Lung (tissue), 11 donors: ENCODE measurements at regions not wholly inside any gene's neighbourhood (a gene's known extent, or its start where the extent isn't known, plus 50 kb on each side); places are given as distances from the start of the nearest gene placed in this dataset.

Experiments
- ATAC-seq: fragments of 200-7000 bp; cut with Tn5 transposase; one replicate; pipeline ENCODE4 v1.9.1; 2020; ENCODE audit warnings: moderate number of reproducible peaks; ENCODE audit not compliant: insufficient read depth, low FRiP score
- DNase-seq, 3 donors: peaks; one replicate each; pipeline ENCODE4 v3.0.0-alpha.2; 2013 to 2017
- H3K27ac ChIP-seq, 2 donors: one replicate each; pipeline ENCODE4 v1.5.1; 2013; ENCODE audit warnings: mild to moderate bottlenecking in 2 of 2, moderate library complexity in 2 of 2, control low read depth in 1 of 2, inconsistent platforms in 1 of 2, low read depth in 1 of 2, low read length in 1 of 2
- H3K27me3 ChIP-seq, 3 donors: one replicate each; pipeline ENCODE4 v1.5.1; 2013; ENCODE audit warnings: low read length in 2 of 3; ENCODE audit not compliant: control insufficient read depth in 3 of 3, insufficient read depth in 3 of 3
- H3K36me3 ChIP-seq, 4 donors: one replicate each; pipeline ENCODE4 v1.5.1; 2013; ENCODE audit warnings: low read length in 4 of 4, mild to moderate bottlenecking in 1 of 4, moderate library complexity in 1 of 4; ENCODE audit not compliant: control insufficient read depth in 4 of 4, insufficient read depth in 4 of 4
- H3K4me1 ChIP-seq, 5 donors: one replicate each; pipeline ENCODE4 v1.5.1; 2013; ENCODE audit warnings: low read length in 5 of 5, mild to moderate bottlenecking in 2 of 5, moderate library complexity in 1 of 5; ENCODE audit not compliant: control insufficient read depth in 5 of 5, insufficient read depth in 5 of 5
- H3K4me3 ChIP-seq: one replicate; pipeline ENCODE4 v1.5.1; 2013; ENCODE audit warnings: mild to moderate bottlenecking, control low read depth, moderate library complexity
- H3K9ac ChIP-seq, 2 donors: one replicate each; pipeline ENCODE4 v1.5.1; 2013; ENCODE audit warnings: low read length in 2 of 2, control low read depth in 1 of 2; ENCODE audit not compliant: insufficient read depth in 1 of 2
- H3K9me3 ChIP-seq, 4 donors: one replicate each; pipeline ENCODE4 v1.5.1; 2013; ENCODE audit warnings: low read length in 3 of 4, mild to moderate bottlenecking in 1 of 4, moderate library complexity in 1 of 4; ENCODE audit not compliant: control insufficient read depth in 4 of 4, insufficient read depth in 3 of 4
- WGBS, 2 donors: extraction: QIAGEN DNeasy Blood & Tissue Kit; methylation state at CpG; one replicate each; pipeline ENCODE4 v1.1.7; 2013; 5-methylcytosine and 5-hydroxymethylcytosine counted together
- TF ChIP-seq, protein P1 (sequence below): IDR thresholded peaks from 2 replicates; pipeline ENCODE4 v1.5.1; 2012; ENCODE audit warnings: mild to moderate bottlenecking; ENCODE audit errors: control extremely low read depth, extremely low read depth
- donor health status: control.
- donor health status: control.
- donor health status: Bipolar disorder and iron deficiency.
- donor health status: healthy.
- donor health status: DM: yes; HTN: yes; CAD: no.

DNA sequence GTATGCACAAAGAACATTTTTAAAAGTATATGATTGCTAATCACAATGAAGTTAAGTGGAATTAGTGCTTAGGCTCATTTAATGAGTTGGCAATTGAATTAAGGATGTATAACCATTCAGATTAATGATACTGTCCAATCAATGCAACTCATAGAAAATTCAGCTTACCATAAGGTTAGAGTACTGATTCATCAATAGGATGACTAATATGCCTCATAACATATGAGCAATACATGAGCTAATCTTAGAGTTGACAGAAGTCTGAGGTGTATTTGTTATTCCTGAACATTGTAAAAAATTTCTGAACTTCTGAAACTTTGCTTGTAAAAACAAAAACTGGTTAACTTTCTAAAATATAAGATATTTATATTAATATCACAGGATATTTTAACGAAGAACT is 118.3 kb upstream of the NETO1 start:
- TF ChIP-seq, protein P1, sequence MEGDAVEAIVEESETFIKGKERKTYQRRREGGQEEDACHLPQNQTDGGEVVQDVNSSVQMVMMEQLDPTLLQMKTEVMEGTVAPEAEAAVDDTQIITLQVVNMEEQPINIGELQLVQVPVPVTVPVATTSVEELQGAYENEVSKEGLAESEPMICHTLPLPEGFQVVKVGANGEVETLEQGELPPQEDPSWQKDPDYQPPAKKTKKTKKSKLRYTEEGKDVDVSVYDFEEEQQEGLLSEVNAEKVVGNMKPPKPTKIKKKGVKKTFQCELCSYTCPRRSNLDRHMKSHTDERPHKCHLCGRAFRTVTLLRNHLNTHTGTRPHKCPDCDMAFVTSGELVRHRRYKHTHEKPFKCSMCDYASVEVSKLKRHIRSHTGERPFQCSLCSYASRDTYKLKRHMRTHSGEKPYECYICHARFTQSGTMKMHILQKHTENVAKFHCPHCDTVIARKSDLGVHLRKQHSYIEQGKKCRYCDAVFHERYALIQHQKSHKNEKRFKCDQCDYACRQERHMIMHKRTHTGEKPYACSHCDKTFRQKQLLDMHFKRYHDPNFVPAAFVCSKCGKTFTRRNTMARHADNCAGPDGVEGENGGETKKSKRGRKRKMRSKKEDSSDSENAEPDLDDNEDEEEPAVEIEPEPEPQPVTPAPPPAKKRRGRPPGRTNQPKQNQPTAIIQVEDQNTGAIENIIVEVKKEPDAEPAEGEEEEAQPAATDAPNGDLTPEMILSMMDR = no peak
- Histone ChIP-seq H3K27me3 (no peaks in the 10 kb centered on the region), H3K9me3 (peaks cover 0 to 3% (median under 1%) of the 10 kb centered on the region in 4 donors), H3K4me3 (no peak overlapping the region), H3K36me3 (no peaks in the 10 kb centered on the region), H3K4me1 (no peaks in the 10 kb centered on the region), H3K27ac (no peak overlapping the region), H3K9ac (no peak overlapping the region)
- no peak for DNase-seq
- WGBS, 2 donors = 82 to 85% methylated on average over 1 of the region's 1 CpG
- ATAC-seq = no peak

DNA sequence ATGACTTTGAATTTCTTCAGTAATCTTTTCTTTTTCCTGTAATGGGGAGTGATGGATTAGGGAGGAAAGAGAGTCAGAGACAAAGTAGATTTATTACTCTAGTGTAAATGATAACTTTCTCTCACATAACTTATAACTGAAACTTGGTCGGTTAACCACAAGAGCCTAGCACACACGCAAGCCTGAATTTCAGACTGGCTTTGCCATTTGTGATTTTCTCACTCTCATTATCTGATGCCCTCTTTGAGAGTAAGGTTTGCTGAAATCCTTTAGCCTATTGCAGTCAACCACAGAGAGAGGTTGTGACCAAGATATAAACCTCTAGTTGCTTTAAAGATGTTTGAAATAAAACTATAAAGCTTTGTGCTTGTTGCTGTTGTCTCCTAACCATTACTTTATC is 117.9 kb upstream of the NETO1 start:
- H3K27ac ChIP-seq = no peak overlapping the region
- DNase-seq (no peak), ATAC-seq (no peak)
- 24 to 68% methylated on average over 2 of the region's 2 CpGs for WGBS, 2 donors
- no peak overlapping the region for H3K9ac ChIP-seq
- H3K36me3 ChIP-seq = no peaks in the 10 kb centered on the region
- no peak overlapping the region for H3K4me3 ChIP-seq
- TF ChIP-seq, protein P1 = no peak
- peaks cover 0 to 3% (median under 1%) of the 10 kb centered on the region in 4 donors for H3K9me3 ChIP-seq
- no peaks in the 10 kb centered on the region for H3K27me3 ChIP-seq
- no peaks in the 10 kb centered on the region for H3K4me1 ChIP-seq

DNA sequence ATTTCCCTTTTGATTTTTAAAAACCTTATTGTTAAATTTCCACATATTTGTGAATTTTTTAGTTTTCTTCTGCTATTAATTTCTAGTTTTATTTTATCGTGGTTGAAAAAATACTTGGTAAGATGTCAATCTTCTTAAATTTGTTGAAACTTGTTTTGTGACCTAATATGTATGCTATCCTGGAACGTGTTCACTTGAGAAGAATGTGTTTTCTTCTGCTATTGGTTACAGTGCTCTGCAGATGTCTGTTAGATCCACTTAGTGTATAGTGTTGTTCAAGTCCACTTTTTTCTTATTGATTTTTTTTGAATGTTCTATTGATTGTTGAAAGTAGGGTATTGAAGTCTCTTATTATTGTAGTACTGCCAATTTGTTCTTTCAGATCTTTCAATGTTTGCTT is 116.5 kb upstream of the NETO1 start:
- Histone ChIP-seq H3K27ac (no peak overlapping the region), H3K4me3 (no peak overlapping the region), H3K4me1 (no peaks in the 10 kb centered on the region), H3K9ac (no peak overlapping the region), H3K36me3 (no peaks in the 10 kb centered on the region), H3K9me3 (peaks cover 0 to 4% (median 2%) of the 10 kb centered on the region in 4 donors), H3K27me3 (no peaks in the 10 kb centered on the region)
- DNase-seq (no peak), ATAC-seq (no peak)
- TF ChIP-seq, protein P1 = no peak
- 82 to 83% methylated on average over 2 of the region's 2 CpGs for WGBS, 2 donors

- no peak for ATAC-seq
- no peaks in the 10 kb centered on the region for H3K36me3 ChIP-seq
- no peak overlapping the region for H3K9ac ChIP-seq
- no peak overlapping the region for H3K4me3 ChIP-seq
- 75 to 82% methylated on average over 2 of the region's 2 CpGs for WGBS, 2 donors
- TF ChIP-seq, protein P1 = no peak
- peaks cover 0 to 5% (median 0%) of the 10 kb centered on the region in 4 donors for H3K9me3 ChIP-seq
- no peaks in the 10 kb centered on the region for H3K4me1 ChIP-seq
- no peak for DNase-seq
- H3K27ac ChIP-seq = no peak overlapping the region
- H3K27me3 ChIP-seq = no peaks in the 10 kb centered on the region
Observed at GRCh38 chr18:72973841-72974240, 106.1 kb upstream of the NETO1 start.
